Fibroblast of the aortic adventitia (primary cell): ENCODE measurements at regions not wholly inside any gene's neighbourhood (a gene's known extent, or its start where the extent isn't known, plus 50 kb on each side); places are given as distances from the start of the nearest gene placed in this dataset.

ENCODE experiments used
- DNase-seq: peaks from one replicate; pipeline ENCODE4 v3.0.0-alpha.2; 2010; ENCODE audit warnings: low read depth
- H3K4me3 ChIP-seq: 2 replicates; pipeline ENCODE4 v1.5.1; 2011; ENCODE audit warnings: low read depth, mild to moderate bottlenecking, control low read depth, low read length, moderate library complexity
- TF ChIP-seq, protein P1 (sequence below): IDR thresholded peaks from 2 replicates; pipeline ENCODE4 v1.5.1; 2011; ENCODE audit warnings: mild to moderate bottlenecking, low read length, control low read depth, inconsistent platforms; ENCODE audit not compliant: insufficient read depth

DNA sequence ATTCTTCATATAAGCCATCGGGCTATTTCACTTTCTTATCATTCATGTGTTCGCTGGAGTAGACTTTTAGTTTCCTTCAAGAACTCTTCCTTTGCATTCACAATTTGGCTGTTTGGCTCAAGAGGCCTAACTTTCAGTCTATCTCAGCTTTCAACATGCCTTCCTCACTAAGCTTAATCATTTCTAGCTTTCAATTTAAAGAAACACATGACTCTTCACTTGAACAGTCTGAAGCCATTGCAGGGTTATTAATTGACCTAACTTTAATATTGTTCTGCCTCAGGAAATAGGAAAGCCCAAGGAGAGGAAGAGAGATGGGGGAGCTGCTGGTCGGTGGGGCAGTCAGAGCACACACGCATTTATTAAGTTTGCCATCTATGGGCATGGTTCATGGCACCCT is 158.1 kb downstream of the SUCLA2 start:
- no peak for DNase-seq
- TF ChIP-seq, protein P1, sequence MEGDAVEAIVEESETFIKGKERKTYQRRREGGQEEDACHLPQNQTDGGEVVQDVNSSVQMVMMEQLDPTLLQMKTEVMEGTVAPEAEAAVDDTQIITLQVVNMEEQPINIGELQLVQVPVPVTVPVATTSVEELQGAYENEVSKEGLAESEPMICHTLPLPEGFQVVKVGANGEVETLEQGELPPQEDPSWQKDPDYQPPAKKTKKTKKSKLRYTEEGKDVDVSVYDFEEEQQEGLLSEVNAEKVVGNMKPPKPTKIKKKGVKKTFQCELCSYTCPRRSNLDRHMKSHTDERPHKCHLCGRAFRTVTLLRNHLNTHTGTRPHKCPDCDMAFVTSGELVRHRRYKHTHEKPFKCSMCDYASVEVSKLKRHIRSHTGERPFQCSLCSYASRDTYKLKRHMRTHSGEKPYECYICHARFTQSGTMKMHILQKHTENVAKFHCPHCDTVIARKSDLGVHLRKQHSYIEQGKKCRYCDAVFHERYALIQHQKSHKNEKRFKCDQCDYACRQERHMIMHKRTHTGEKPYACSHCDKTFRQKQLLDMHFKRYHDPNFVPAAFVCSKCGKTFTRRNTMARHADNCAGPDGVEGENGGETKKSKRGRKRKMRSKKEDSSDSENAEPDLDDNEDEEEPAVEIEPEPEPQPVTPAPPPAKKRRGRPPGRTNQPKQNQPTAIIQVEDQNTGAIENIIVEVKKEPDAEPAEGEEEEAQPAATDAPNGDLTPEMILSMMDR, result no peak

DNA sequence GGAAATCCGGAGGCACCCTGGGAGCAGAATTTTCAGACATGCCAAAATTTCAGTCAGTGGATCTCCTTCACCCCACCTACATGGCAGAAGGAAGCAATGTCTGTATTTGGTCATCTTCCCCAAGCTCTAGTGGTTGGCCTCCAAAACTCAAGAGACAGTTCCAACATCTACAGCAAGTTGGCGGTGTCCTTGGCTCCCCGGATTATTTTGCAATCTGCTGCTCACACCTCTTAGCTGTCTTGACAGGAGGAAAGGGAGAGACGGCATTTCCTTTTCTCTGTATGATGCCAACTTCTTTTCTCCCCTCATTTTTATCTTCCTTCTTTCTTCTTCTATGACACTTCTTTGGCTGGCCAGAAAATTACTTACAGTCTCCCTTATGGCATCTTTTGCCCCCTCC is 159.9 kb downstream of the SUCLA2 start:
- TF ChIP-seq, protein P1, result peak; percentile 14
- DNase-seq, result no peak
- no peak overlapping the region for H3K4me3 ChIP-seq

More for the DNA sequence above, 158.1 kb downstream of the SUCLA2 start:
- no peak overlapping the region for H3K4me3 ChIP-seq

DNA sequence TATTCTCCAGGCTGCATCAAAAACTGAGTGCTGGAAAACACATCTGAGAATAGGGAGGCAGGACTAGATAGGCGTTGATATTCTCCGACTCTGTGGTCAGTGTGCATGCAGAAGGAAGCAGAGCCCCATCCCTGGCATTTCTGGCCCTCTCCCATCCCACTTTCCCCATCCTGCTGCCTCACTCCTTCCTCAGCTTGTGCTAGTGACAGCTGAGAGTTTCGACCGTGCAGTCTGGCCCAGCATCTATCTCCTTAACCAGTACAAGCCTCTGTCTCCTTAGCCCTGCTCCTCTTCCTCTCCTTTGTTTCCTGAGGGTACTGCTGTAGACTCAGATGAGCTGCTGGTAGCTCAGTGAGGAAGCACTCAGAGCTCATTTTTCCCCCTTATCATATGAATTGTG is 163.2 kb downstream of the SUCLA2 start:
- no peak overlapping the region for H3K4me3 ChIP-seq
- TF ChIP-seq, protein P1, result no peak
- no peak for DNase-seq

DNA sequence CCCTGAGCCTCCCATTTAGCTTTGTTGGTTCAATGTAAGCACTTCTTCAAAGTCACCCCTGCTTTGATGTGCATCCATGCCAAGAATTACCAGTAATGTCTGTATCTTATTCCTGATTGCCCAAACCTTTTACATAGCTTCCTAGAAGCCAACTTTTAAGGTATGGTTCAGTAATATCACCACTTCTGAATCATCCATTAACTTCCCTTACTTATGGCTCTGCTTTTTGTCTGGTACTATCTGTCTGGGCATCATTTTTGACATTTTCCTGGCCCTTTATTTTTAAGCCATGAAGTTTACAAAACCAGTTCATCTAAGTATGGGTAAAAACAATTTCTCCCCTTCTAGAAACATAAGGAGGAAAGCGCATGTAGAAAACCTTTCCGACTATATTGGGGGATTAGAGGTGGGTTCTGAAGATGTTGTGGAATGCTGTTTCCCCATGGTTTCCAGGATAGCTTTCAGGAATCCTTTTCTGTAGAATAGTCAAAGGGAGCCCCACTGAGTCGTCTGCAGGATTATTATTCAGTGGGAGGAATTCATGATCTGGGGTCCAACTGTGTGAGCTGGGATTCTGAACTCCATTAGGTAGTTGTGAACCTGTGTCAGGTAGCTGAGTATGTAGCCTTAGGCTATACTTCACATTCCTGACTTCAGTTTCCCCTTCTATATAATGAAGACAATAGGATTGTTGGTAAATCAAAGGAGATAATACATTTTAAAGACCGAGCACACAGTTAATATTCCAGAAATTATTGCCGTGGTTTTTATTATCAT is 163.8 kb downstream of the SUCLA2 start:
- no peak for DNase-seq
- TF ChIP-seq, protein P1, result no peak

DNA sequence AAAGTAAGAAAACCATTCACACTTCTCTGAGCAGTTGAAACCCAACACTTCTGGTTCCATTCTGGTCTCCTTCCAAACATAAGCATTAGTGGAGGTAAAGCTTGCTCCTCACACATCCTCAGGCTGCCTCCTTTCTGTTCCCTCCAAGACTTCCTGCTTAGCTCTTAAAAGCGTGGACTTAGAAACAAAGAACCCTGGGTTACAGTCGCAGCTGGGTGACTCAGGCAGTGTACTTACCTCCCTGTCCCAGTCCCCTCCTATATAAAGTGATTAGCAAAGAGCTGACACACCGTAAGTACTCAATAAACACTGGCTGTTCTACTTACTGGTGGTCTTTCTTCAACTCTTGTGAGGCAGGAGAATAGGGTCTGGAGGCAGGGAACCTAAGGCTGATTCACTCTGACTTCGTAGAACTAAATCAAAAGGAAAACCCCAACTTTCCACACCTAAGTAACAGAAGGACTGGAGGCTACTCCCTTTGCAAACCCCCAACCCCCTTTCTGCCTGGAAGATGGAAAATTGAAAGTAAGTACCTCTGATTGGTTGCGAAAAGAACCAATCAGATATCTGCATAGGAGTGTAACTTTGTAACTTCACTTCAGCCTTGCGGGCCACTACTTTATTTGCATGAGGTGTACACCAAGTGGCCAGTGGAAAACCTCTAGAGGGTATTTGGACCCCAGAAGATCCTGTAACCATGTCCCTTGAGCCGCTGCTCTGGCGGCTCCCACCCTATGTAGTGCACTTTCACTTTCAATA is 165.4 kb downstream of the SUCLA2 start:
- no peak for DNase-seq
- no peak overlapping the region for H3K4me3 ChIP-seq
- TF ChIP-seq, protein P1, result no peak

More for the DNA sequence above, 163.8 kb downstream of the SUCLA2 start:
- H3K4me3 ChIP-seq, result no peak overlapping the region

DNA sequence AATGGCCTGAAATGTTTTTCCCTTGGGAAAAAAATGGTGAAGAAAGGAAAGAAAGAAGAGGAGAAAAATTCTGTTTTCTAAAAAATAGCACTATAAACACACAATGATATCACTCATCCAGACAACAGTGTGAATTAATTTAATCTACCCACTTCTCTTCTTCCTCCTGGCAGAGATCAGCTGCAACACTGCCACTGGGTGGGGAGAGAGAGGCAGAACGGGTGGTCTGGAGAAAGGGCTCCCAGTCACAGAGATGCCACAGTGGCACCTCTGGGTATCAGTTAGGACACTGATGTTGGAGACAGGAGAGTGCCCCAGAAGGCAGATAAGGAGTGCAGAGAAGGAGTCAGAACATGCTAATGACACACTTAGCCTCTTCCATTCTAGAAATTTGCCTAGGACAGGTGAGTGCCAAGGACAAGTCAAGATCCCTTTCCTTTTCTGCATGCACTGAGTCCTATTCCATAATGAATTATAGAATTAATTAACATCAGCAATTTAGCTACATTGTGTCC is 168.6 kb downstream of the SUCLA2 start:
- DNase-seq, result no peak
- TF ChIP-seq, protein P1, result no peak
- H3K4me3 ChIP-seq, result no peak overlapping the region
